ENCODE measurements at regions not wholly inside any gene's neighbourhood (a gene's known extent, or its start where the extent isn't known, plus 50 kb on each side); places are given as distances from the start of the nearest gene placed in this dataset.

DNA sequence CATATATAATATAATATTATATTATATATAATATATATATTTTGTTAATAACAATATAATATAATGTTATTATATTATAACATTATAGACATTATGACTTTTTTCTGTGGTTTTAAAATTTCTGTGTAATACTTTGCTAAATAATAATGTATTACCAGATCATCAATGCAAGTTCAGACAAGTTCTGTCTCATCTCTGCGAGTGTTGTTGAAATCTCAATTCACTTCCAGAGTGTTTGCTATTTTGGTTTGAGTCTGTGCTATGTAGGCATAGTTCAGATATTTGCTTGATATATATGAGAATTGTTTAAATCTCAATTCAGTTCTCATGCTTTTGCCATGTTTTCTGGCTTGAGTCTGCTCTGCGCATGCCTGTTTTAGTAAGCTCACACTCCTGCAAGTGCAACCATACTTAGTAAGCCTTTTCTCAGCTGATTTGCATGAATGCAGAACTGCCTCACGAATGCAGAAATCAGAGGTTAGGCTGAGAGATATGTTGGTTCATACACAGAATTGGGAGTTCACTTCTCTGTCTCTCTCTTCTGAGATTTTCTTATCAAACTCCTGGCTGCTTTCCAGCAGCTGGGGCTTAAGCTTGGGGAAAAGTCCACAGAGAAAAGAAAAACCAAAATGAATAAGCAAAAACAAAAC, 830.2 kb upstream of the SORCS1 start:
- Histone ChIP-seq H3K4me1 (ENCODE audit: insufficient read depth, low read length) (no peaks in the 10 kb centered on the region), H3K27me3 (ENCODE audit: low read length) (no peaks in the 10 kb centered on the region), H3F3A (ENCODE audit: low read length, unreplicated experiment) (no peaks in the 10 kb centered on the region), H4K20me1 (ENCODE audit: low read length) (no peaks in the 10 kb centered on the region), H3K4me2 (ENCODE audit: low read length) (no peak overlapping the region), H3K79me2 (ENCODE audit: low read length) (no peaks in the 10 kb centered on the region), H3K27ac (ENCODE audit: low read length) (no peak overlapping the region), H3K9me2 (replicated peaks; ENCODE audit: low read length) (no peaks in the 10 kb centered on the region), H3K36me3 (ENCODE audit: low read depth, low read length) (no peaks in the 10 kb centered on the region), H3K9ac (ENCODE audit: low read length) (no peak overlapping the region), H3K4me3 (ENCODE audit: low read length) (no peak overlapping the region), H2AFZ (ENCODE audit: low read length) (no peak overlapping the region), H3K9me3 (ENCODE audit: low read length) (no peaks in the 10 kb centered on the region)
- BruUV-seq (replicated peaks): no TSS peak
- intact Hi-C loops (cut with micrococcal nuclease): no loop called here
- TF ChIP-seq EZH2 (IDR thresholded peaks at IDR 0.05; ENCODE audit: low read length, unreplicated experiment) (no peak), EZH2phosphoT487 (IDR thresholded peaks at IDR 0.05; ENCODE audit: borderline replicate concordance, low read length) (no peak)
- TF ChIP-seq, protein P1, sequence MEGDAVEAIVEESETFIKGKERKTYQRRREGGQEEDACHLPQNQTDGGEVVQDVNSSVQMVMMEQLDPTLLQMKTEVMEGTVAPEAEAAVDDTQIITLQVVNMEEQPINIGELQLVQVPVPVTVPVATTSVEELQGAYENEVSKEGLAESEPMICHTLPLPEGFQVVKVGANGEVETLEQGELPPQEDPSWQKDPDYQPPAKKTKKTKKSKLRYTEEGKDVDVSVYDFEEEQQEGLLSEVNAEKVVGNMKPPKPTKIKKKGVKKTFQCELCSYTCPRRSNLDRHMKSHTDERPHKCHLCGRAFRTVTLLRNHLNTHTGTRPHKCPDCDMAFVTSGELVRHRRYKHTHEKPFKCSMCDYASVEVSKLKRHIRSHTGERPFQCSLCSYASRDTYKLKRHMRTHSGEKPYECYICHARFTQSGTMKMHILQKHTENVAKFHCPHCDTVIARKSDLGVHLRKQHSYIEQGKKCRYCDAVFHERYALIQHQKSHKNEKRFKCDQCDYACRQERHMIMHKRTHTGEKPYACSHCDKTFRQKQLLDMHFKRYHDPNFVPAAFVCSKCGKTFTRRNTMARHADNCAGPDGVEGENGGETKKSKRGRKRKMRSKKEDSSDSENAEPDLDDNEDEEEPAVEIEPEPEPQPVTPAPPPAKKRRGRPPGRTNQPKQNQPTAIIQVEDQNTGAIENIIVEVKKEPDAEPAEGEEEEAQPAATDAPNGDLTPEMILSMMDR (conservative IDR thresholded peaks at IDR 0.05; ENCODE audit: low read depth, low read length): no peak
- CTCF ChIA-PET: no interaction called here
- no peak for ATAC-seq
- POLR2A ChIA-PET (ENCODE audit: unreplicated experiment): no interaction called here
- no peak for DNase-seq

DNA sequence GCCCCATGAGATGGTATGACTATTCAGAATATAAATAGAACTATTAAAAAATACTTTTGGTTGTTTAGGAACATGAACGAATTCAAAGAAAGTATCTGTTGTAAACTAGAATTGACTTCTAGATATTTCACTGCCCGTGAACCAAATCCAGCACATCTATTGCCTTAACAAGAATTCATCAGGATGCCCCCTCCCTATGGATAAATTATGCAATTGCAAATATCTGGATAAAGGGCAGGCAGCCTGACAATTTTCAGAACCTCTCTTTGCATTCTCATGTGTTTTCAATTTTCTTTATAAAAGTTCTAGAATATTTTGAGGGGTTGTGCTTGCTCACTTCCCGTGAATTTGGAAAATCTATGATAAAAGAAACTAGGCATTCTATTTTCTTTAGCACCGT, 822.1 kb upstream of the SORCS1 start:
- POLR2A ChIA-PET (ENCODE audit: unreplicated experiment): no interaction called here
- no peak overlapping the region for H2AFZ ChIP-seq (ENCODE audit: low read length)
- intact Hi-C loops (cut with micrococcal nuclease): no loop called here
- H3K36me3 ChIP-seq (ENCODE audit: low read depth, low read length): no peaks in the 10 kb centered on the region
- no peaks in the 10 kb centered on the region for H3K9me2 ChIP-seq (replicated peaks; ENCODE audit: low read length)
- DNase-seq: no peak
- BruUV-seq (replicated peaks): no TSS peak
- no peaks in the 10 kb centered on the region for H3K4me1 ChIP-seq (ENCODE audit: insufficient read depth, low read length)
- TF ChIP-seq, protein P1 (conservative IDR thresholded peaks at IDR 0.05; ENCODE audit: low read depth, low read length): no peak
- no peak for TF ChIP-seq EZH2phosphoT487 (IDR thresholded peaks at IDR 0.05; ENCODE audit: borderline replicate concordance, low read length)
- no peak for TF ChIP-seq EZH2 (IDR thresholded peaks at IDR 0.05; ENCODE audit: low read length, unreplicated experiment)
- no peaks in the 10 kb centered on the region for H3K9me3 ChIP-seq (ENCODE audit: low read length)
- no peak overlapping the region for H3K9ac ChIP-seq (ENCODE audit: low read length)
- H3K27ac ChIP-seq (ENCODE audit: low read length): no peak overlapping the region
- no peaks in the 10 kb centered on the region for H3F3A ChIP-seq (ENCODE audit: low read length, unreplicated experiment)
- no peaks in the 10 kb centered on the region for H4K20me1 ChIP-seq (ENCODE audit: low read length)
- no peak for ATAC-seq
- no peak overlapping the region for H3K4me2 ChIP-seq (ENCODE audit: low read length)
- H3K79me2 ChIP-seq (ENCODE audit: low read length): no peaks in the 10 kb centered on the region
- CTCF ChIA-PET: no interaction called here
- no peaks in the 10 kb centered on the region for H3K27me3 ChIP-seq (ENCODE audit: low read length)
- no peak overlapping the region for H3K4me3 ChIP-seq (ENCODE audit: low read length)

DNA sequence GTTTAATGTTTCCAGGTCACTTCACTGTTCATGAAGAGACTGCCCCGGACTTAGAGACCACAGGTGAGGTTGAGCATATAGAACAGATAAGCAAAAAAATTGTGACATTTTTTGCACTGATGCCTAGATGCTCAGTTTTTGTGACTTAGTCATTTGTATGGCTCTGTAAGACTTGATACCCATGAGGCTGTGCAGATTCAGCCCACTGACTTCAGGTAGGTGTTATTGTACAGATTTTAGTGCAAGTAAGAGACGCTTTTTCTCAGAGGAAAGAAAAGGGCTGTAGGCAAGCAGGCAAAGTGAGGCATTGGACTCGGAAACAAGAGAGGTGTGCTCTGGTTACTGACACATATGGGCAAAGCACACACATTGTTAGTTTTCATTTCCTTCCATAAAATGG, 820.1 kb upstream of the SORCS1 start:
- Histone ChIP-seq H4K20me1 (ENCODE audit: low read length) (no peaks in the 10 kb centered on the region), H3K9me2 (replicated peaks; ENCODE audit: low read length) (no peaks in the 10 kb centered on the region), H3F3A (ENCODE audit: low read length, unreplicated experiment) (no peaks in the 10 kb centered on the region), H3K4me3 (ENCODE audit: low read length) (no peak overlapping the region), H3K9ac (ENCODE audit: low read length) (no peak overlapping the region), H3K4me2 (ENCODE audit: low read length) (no peak overlapping the region), H2AFZ (ENCODE audit: low read length) (no peak overlapping the region), H3K27ac (ENCODE audit: low read length) (no peak overlapping the region), H3K4me1 (ENCODE audit: insufficient read depth, low read length) (no peaks in the 10 kb centered on the region), H3K9me3 (ENCODE audit: low read length) (no peaks in the 10 kb centered on the region), H3K27me3 (ENCODE audit: low read length) (no peaks in the 10 kb centered on the region), H3K36me3 (ENCODE audit: low read depth, low read length) (no peaks in the 10 kb centered on the region), H3K79me2 (ENCODE audit: low read length) (no peaks in the 10 kb centered on the region)
- TF ChIP-seq EZH2 (IDR thresholded peaks at IDR 0.05; ENCODE audit: low read length, unreplicated experiment) (no peak), EZH2phosphoT487 (IDR thresholded peaks at IDR 0.05; ENCODE audit: borderline replicate concordance, low read length) (no peak)
- TF ChIP-seq, protein P1 (conservative IDR thresholded peaks at IDR 0.05; ENCODE audit: low read depth, low read length): no peak
- intact Hi-C loops (cut with micrococcal nuclease): no loop called here
- BruUV-seq (replicated peaks): no TSS peak
- DNase-seq (no peak), ATAC-seq (no peak)
- ChIA-PET POLR2A (ENCODE audit: unreplicated experiment) (no interaction called here), CTCF (no interaction called here)
